Stimulated activated CD4-positive, alpha-beta T cell treated with anti-CD3 and anti-CD28 coated beads, Interleukin-12 subunit alpha, Interleukin-12 subunit beta, amount 100 ng/mL, for 48 hours (primary cell): ENCODE measurements at regions not wholly inside any gene's neighbourhood (a gene's known extent, or its start where the extent isn't known, plus 50 kb on each side); places are given as distances from the start of the nearest gene placed in this dataset.
"Not testable (repeated sequence)": the region's sequence is repeated elsewhere in the genome, so short reads cannot be mapped to it uniquely, and the experiment has no call there.

ENCODE experiments used
- DNase-seq, 3 donors: peaks; one replicate each; pipeline ENCODE4 v3.0.0-alpha.2; 2020; ENCODE audit warnings: low read depth in 2 of 3, low spot score in 1 of 3

DNA sequence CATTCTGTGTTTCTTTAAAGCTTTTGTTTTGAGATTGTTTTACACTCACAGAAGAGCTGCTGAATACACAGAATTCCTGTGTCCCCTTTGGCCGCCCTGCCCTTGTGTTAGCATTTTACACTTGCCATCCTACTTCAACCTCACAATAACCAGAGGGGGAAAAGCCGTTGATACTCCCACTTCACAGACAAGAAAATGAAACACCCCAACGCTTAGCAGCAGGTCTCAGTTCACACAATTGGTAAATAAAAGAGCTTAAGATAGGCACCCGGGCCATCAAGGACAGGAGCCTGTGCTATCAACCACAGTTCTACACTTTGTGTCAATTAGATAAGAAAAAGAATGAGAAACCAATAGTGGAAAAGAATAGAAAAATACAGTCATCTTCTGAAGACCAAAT is 178.0 kb downstream of the SYK start:
- DNase-seq: no peak

- no peak for DNase-seq
Observed at GRCh38 chr9:90981726-90982125, 180.1 kb downstream of the SYK start.

DNA sequence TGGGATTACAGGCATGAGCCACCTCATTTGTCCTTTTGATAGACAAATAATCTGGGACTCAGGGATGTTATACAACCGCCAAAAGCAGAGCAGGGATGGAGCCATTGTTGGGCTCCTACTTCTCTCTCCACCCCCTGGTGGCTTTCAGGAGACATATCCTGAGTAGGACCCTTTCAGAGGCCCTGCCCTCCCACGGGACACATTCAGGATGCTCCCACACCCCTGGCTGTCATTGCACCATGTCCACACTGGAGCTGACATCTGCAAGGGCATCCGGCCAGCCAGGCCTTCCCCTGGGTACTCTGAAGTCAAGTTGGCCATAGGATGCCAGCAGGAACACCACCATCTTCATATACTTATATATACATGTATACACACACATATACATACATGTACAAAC is 181.8 kb downstream of the SYK start:
- DNase-seq: no peak

DNA sequence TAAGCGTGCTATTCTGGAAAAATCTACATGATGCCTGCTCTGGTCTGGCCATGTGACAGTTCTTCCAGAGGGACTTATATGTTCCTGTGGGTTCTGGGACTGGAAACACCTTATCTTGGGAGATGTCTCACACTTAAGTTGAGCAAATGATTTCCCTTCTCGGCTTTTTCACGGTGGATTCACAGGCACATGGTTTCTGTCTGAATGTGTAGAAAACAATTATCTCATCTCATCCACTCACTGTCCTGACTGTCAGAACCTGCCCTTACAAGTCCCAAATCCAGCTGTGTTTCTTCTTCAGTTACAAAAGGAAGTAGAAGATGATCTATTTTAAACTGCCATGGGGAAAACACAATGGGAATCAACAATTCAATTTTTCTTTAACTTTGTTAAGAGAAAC is 184.0 kb downstream of the SYK start:
- DNase-seq: no peak

DNA sequence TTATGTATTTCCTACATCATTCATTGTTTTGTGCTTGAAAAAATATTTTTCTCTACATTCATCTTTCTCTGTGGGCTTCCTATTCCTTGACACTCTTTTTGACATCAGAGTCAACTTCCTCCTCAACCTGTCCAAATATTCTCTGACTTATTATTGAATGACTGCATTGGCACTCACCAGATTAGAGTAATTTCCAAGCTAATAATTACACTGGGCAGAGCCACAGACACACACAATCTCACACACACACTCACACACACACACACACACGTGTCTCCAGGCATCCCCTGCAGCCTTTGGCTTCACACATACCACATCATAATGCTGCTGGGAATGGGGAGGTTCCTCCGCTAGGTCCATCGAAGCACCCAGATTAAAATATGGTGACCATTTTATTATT is 184.5 kb downstream of the SYK start:
- no peak for DNase-seq

DNA sequence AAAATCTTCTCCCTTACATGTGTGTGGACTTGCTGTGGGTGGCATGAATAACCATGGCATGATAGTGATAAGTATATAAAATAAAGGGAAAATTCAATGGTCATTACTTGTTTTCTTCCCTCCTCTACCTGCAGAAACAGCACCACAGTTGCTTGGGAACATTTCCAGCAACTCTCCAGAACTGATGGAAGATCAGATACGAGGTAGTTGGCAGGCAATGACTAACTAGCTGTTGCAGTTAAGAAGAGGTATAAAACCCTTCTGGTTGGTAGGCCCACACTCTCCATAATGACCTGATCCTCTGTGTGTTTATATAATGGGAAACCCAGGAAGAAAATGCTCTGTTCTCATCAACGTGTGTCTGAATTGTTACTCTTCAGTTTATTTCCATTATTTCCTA is 185.9 kb downstream of the SYK start:
- no peak for DNase-seq

- no peak for DNase-seq
Observed at GRCh38 chr9:90988318-90988717, 186.7 kb downstream of the SYK start.

GRCh38 chr9:90991953-90992352 is 190.3 kb downstream of the SYK start:
- DNase-seq: no peak

DNA sequence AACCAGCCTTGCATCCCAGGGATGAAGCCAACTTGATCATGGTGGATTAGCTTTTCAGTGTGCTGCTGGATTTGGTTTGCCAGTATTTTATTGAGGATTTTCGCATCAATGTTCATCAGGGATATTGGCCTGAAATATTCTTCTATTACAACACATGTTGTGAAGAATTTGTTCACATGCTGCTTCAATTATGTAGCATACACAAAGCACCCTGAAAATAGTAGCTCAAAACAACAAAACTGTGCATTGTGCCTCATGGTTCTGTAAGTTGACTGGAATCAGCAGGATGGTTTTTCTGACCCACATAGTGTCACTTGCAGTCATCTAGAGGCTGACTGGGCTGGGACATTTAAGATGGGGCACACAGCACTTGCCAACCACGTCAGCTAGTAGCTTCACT is 193.9 kb downstream of the SYK start:
- DNase-seq: no peak

- DNase-seq: no peak
Observed at GRCh38 chr9:90996154-90997065, 194.8 kb downstream of the SYK start.

GRCh38 chr9:90998573-90998972 is 197.0 kb downstream of the SYK start:
- no peak for DNase-seq

GRCh38 chr9:90999425-91000397 is 198.1 kb downstream of the SYK start:
- no peak for DNase-seq

DNA sequence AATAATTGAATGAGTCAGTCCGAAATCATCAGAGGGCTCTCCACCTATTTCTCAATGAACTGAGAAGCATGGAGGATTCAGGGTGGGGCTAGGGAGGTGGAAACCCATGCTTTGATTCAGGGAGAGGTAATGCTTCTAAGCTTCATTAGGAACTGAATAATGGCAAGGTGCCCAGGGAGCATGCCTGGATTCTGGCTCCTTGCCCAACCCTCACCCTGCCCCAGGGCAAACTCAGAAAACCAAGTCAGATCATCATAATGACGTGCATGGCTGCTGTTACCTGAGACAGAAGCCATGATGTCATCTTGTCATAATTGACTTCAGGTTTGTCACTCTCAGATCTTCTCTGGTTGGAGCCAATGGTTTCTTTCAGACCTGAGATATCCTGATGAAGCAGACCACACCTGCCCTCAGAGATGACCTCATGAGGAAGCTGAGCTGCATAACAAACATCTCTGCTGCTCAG is 199.6 kb downstream of the SYK start:
- DNase-seq: peak in 1 of 3 donors; percentile 4

GRCh38 chr9:91004484-91004883 is 202.9 kb downstream of the SYK start:
- DNase-seq: no peak

DNA sequence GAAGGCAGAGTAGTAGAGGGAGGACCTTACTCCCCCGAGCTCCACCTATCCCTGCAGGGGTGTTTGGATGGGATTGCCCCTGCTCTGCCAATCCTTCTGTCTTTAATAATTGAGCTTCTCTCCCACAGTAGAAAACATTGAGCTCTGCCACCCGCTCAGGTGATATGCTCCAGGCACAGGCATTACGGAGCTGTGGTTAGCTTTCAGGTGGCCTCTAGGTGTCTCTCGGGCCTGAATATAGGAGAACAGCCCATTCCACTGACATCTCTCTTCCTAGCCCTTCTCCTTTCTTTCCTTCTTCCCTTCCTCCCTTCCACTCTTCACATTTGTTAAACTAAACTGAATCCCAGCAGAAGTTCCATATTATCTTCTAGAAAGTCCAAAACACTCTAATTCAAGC is 203.4 kb downstream of the SYK start:
- no peak for DNase-seq

DNA sequence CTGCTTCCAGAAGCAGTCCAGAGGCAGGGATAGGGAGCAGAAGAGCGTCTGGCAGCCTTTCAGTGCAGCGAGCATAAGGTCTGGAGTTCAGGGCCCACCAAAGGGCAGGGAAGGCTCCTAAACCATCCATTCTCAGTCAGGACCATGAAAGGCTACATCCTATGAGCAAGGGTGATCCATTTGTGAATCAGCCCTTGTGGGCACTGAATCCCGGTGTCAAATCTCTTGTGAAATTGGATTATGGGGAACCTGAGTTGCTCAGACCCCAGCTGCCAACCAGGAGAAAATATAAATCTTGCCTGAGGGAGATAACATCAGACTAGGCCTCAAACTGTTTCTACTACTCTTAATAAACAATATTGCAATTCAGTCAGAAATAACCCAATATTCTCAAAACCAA is 204.4 kb downstream of the SYK start:
- no peak for DNase-seq

GRCh38 chr9:91008568-91008967 is 206.9 kb downstream of the SYK start:
- DNase-seq: no peak

GRCh38 chr9:91011891-91012290 is 210.3 kb downstream of the SYK start:
- no peak for DNase-seq

DNA sequence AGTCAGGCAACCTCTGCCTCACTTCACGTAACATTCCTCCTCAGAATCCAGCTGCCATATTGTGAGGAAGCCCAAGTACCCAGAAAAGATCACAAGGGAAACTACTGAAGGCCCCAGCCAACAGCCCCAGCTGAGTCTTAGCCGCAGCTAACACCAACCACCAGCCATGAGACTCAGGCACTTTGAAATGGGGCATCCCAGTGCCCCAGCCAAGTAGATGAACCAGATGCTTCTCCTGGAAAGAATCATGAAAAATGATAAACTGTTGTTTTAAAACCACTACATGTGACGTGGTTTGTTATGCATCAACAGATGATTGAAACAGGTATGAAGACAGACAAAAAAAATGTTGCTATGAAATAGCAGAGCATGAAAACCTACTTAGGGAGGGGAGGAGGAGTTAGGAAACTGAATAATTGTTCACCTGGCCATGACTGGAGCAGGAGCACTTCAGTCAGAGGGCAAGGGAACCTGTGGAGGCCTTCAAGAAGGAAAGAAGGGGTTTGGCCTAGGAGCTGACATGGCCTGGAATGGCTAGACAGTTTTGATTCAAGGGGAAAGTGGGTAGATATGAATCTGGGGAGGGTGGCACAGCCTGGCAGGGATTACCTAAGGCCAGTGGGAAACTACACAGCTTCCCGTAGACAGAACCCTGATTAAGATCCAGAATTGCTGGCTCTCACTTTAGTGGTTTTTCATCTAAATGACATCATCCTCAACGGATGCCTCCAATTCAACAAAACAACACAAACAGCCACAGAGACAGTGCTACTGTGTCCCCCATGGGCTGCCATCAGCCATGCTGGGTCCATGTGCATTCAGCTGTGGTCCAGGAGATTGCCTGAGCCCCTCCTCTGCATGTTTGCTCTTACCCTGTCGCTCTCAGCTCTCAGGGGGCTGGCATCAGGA is 211.6 kb downstream of the SYK start:
- DNase-seq: no peak

DNA sequence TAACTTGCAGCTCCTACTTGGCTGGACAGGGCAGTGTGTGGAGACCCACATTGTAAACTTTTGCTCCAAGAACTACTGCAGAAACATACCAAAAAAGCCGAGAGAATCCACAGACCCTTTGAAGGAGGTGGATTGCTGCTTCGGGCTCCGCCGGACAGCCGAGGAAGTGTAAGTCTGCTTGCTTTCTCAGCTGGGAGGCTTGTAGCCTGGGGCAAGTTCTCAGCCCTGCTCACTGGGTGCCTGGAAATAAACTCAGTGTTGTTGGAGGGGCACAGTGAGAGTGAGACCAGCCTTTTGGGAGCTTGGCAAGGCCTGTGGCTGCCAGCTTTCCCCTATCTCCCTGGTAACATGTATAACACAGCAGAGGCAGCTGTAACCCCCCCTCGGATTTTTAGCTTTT is 215.6 kb downstream of the SYK start:
- DNase-seq: no peak

- DNase-seq: not testable (repeated sequence)
Observed at GRCh38 chr9:91019871-91020270, 218.3 kb downstream of the SYK start.
